Activated CD4-positive, alpha-beta T cell treated with anti-CD3 and anti-CD28 coated beads for 36 hours (primary cell): ENCODE measurements at regions not wholly inside any gene's neighbourhood (a gene's known extent, or its start where the extent isn't known, plus 50 kb on each side); places are given as distances from the start of the nearest gene placed in this dataset.
"Not testable (repeated sequence)": the region's sequence is repeated elsewhere in the genome, so short reads cannot be mapped to it uniquely, and the experiment has no call there.

Source experiments
- ATAC-seq: fragments of 200-7000 bp; cut with Tn5 transposase; one replicate; pipeline ENCODE4 v1.10.0; 2021; ENCODE audit warnings: mild to moderate bottlenecking, moderate library complexity
- CTCF ChIA-PET: fragments of 350-600 bp; sonication (Branson Sonifier 250); formaldehyde crosslinking; loops from one replicate; lab custom pipeline; 2021; ENCODE audit warnings: antibody characterized with exemption; lab: Charles Lee
- POLR2A ChIA-PET: fragments of 350-600 bp; sonication (Branson Sonifier 250); formaldehyde crosslinking; loops from one replicate; lab custom pipeline; 2021; ENCODE audit warnings: antibody characterized with exemption, inconsistent platforms; lab: Charles Lee
- DNase-seq: peaks from one replicate; pipeline ENCODE4 v3.0.0-alpha.2; 2020
- H3K27ac Mint-ChIP-seq: one replicate; pipeline ENCODE4 v1.8.0; 2021; ENCODE audit warnings: mixed read lengths
- H3K27me3 Mint-ChIP-seq: one replicate; pipeline ENCODE4 v1.8.0; 2021; ENCODE audit warnings: mixed read lengths
- H3K36me3 Mint-ChIP-seq: one replicate; pipeline ENCODE4 v1.8.0; 2021; ENCODE audit warnings: low read depth, mixed read lengths
- H3K4me1 Mint-ChIP-seq: one replicate; pipeline ENCODE4 v1.8.0; 2021; ENCODE audit warnings: mixed read lengths
- H3K4me3 Mint-ChIP-seq: one replicate; pipeline ENCODE4 v1.8.0; 2021; ENCODE audit warnings: mild to moderate bottlenecking, moderate library complexity, mixed read lengths
- H3K9me3 Mint-ChIP-seq: one replicate; pipeline ENCODE4 v1.8.0; 2021; ENCODE audit warnings: low read depth, mixed read lengths
- intact Hi-C, 2 experiments: fragments of 100-400 bp; cut with DNase I in 1 of 2; cut with micrococcal nuclease in 1 of 2; formaldehyde crosslinking; loops; one replicate each; pipeline versions ENCODE4 v1.14.2 to v1.15.1; 2022 to 2024; cut with DNase I, micrococcal nuclease

- no peaks in the 10 kb centered on the region for H3K9me3 Mint-ChIP-seq
- CTCF ChIA-PET, result interaction anchor here (0.6 to 1.3 kb wide), 2 partner anchors 25 to 272 kb away, joined by 3 read pairs; no protein-coding TSS in a partner anchor
- intact Hi-C loops, result no loop called here
- DNase-seq, result no peak
- H3K27ac Mint-ChIP-seq, result no peak overlapping the region
- POLR2A ChIA-PET, result no interaction called here
- H3K4me3 Mint-ChIP-seq, result no peak overlapping the region
- no peaks in the 10 kb centered on the region for H3K4me1 Mint-ChIP-seq
- H3K27me3 Mint-ChIP-seq, result no peaks in the 10 kb centered on the region
- H3K36me3 Mint-ChIP-seq, result no peaks in the 10 kb centered on the region
- no peak for ATAC-seq
Observed at GRCh38 chr22:44650806-44651205, 51.2 kb upstream of the PRR5 start.

DNA sequence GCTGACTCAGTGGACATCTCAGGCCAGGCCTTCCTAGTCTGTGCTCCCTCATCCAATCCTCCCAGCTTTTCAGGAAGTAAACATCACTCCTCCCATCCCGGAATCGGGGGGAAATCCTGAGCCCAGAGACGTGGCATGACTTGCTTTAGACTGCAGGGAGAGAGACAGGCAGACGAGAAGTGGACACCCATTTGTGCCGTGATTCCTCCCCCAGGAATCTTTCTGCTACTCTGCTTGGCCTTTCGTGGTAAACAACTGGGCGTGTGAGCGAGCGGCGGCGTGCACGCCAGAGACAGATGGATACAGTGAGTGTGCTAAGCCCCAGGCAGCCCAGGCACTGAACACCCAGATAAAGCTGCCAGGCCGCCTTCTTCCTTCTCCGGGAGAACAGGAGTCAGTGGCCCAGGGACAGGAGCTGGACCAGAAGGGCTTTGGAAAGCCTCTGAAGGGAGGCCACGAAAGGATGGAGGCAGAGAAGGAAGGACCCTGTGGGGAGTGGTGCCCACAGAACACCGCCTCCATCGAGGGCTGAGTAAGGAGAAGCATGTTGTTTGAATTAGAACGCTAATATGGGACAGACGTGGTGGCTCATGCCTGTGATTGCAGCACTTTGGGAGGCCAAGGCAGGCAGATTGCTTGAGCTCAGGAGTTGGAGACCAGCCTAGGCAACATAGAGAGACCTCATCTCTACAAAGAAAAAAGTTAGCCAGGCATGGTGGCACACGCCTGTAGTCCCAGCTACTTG lies 53.0 kb upstream of the PRR5 start:
- POLR2A ChIA-PET, result no interaction called here
- H3K9me3 Mint-ChIP-seq, result no peaks in the 10 kb centered on the region
- no peak for DNase-seq
- H3K4me1 Mint-ChIP-seq, result no peaks in the 10 kb centered on the region
- CTCF ChIA-PET, result interaction anchor here (0.6 kb wide), 1 partner anchor 514 kb away, joined by 3 read pairs; no protein-coding TSS in a partner anchor
- intact Hi-C loops, result no loop called here
- no peak overlapping the region for H3K4me3 Mint-ChIP-seq
- no peaks in the 10 kb centered on the region for H3K27me3 Mint-ChIP-seq
- ATAC-seq, result no peak
- no peaks in the 10 kb centered on the region for H3K36me3 Mint-ChIP-seq
- H3K27ac Mint-ChIP-seq, result no peak overlapping the region

- DNase-seq, result no peak
- ATAC-seq, result no peak
- Mint-ChIP-seq H3K27ac (no peak overlapping the region), H3K9me3 (no peaks in the 10 kb centered on the region), H3K27me3 (no peaks in the 10 kb centered on the region), H3K4me3 (no peak overlapping the region), H3K4me1 (no peaks in the 10 kb centered on the region), H3K36me3 (no peaks in the 10 kb centered on the region)
- ChIA-PET CTCF (interaction anchor here (0.5 to 0.6 kb wide), 2 partner anchors 19 to 515 kb away, joined by 3 to 4 read pairs; no protein-coding TSS in a partner anchor), POLR2A (no interaction called here)
- intact Hi-C loops, result no loop called here
Observed at GRCh38 chr22:44648085-44648820, 53.8 kb upstream of the PRR5 start.

DNA sequence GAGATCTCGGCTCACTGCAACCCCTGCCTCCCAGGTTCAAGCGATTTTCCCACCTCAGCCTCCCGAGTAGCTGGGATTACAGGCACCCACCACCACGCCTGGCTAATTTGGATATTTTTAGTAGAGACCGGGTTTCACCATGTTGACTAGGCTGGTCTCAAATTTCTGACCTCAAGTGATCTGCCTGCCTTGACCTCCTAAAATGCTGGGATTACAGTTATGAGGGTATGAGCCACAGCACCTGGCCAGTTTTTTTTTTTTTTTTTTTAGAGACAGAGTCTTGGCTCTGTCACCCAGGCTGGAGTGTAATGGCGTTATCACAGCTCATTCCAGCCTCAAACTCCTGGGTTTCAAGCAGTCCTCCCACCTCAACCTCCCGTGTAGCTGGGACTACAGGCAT lies 54.9 kb upstream of the PRR5 start:
- DNase-seq (no peak), ATAC-seq (no peak)
- Mint-ChIP-seq H3K27ac (no peak overlapping the region), H3K4me3 (no peak overlapping the region), H3K4me1 (no peaks in the 10 kb centered on the region), H3K36me3 (no peaks in the 10 kb centered on the region), H3K9me3 (no peaks in the 10 kb centered on the region), H3K27me3 (no peaks in the 10 kb centered on the region)
- intact Hi-C loops, result no loop called here
- CTCF ChIA-PET, result no interaction called here
- POLR2A ChIA-PET, result no interaction called here

- H3K27ac Mint-ChIP-seq, result no peak overlapping the region
- H3K4me3 Mint-ChIP-seq, result no peak overlapping the region
- ChIA-PET CTCF (interaction anchor here (1.0 kb wide), 1 partner anchor 15 kb away, joined by 3 read pairs; no protein-coding TSS in a partner anchor), POLR2A (no interaction called here)
- H3K36me3 Mint-ChIP-seq, result no peaks in the 10 kb centered on the region
- no peak for DNase-seq
- ATAC-seq, result no peak
- no peaks in the 10 kb centered on the region for H3K9me3 Mint-ChIP-seq
- intact Hi-C loops, result no loop called here
- no peaks in the 10 kb centered on the region for H3K27me3 Mint-ChIP-seq
- no peaks in the 10 kb centered on the region for H3K4me1 Mint-ChIP-seq
Observed at GRCh38 chr22:44646668-44647067, 55.3 kb upstream of the PRR5 start.

- DNase-seq, result no peak
- Mint-ChIP-seq H3K36me3 (no peaks in the 10 kb centered on the region), H3K9me3 (no peaks in the 10 kb centered on the region), H3K4me1 (no peaks in the 10 kb centered on the region), H3K27me3 (no peaks in the 10 kb centered on the region), H3K4me3 (no peak overlapping the region), H3K27ac (no peak overlapping the region)
- intact Hi-C loops, result no loop called here
- no peak for ATAC-seq
- ChIA-PET CTCF (interaction anchor here (1.0 kb wide), 1 partner anchor 14 kb away, joined by 3 read pairs; no protein-coding TSS in a partner anchor), POLR2A (no interaction called here)
Observed at GRCh38 chr22:44646141-44646540, 55.9 kb upstream of the PRR5 start.

- intact Hi-C loops, result no loop called here
- no peak for DNase-seq
- Mint-ChIP-seq H3K36me3 (no peaks in the 10 kb centered on the region), H3K27me3 (no peaks in the 10 kb centered on the region), H3K9me3 (no peaks in the 10 kb centered on the region), H3K4me1 (no peaks in the 10 kb centered on the region), H3K27ac (no peak overlapping the region), H3K4me3 (no peak overlapping the region)
- ChIA-PET CTCF (interaction anchor here (3.2 kb wide), 1 partner anchor 40 kb away, joined by 6 read pairs; no protein-coding TSS in a partner anchor), POLR2A (no interaction called here)
- ATAC-seq, result no peak
Observed at GRCh38 chr22:44645531-44645930, 56.5 kb upstream of the PRR5 start.

DNA sequence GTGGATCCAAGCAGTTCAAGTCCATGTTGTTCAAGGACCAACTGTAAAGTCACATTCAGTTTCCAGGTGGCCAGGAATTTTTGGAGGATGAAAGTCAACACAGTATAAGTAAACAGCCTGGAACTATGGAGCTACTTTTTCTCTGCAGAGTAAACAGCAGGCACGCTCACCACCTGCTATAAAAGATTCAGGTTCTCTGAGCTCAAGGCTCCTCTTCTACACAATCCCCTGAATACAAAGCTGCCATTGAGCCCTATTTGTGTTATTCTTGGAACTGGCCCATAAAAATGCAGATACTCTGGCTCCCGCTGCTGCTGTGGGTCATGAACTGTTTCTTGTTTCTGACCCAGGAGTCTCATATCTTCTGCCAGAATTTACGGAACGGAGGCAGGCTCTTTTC lies 56.9 kb upstream of the PRR5 start:
- intact Hi-C loops, result no loop called here
- Mint-ChIP-seq H3K9me3 (no peaks in the 10 kb centered on the region), H3K27ac (no peak overlapping the region), H3K27me3 (no peaks in the 10 kb centered on the region), H3K4me3 (no peak overlapping the region), H3K4me1 (no peaks in the 10 kb centered on the region), H3K36me3 (no peaks in the 10 kb centered on the region)
- CTCF ChIA-PET, result interaction anchor here (3.2 kb wide), 1 partner anchor 40 kb away, joined by 6 read pairs; no protein-coding TSS in a partner anchor
- DNase-seq (no peak), ATAC-seq (no peak)
- POLR2A ChIA-PET, result no interaction called here

DNA sequence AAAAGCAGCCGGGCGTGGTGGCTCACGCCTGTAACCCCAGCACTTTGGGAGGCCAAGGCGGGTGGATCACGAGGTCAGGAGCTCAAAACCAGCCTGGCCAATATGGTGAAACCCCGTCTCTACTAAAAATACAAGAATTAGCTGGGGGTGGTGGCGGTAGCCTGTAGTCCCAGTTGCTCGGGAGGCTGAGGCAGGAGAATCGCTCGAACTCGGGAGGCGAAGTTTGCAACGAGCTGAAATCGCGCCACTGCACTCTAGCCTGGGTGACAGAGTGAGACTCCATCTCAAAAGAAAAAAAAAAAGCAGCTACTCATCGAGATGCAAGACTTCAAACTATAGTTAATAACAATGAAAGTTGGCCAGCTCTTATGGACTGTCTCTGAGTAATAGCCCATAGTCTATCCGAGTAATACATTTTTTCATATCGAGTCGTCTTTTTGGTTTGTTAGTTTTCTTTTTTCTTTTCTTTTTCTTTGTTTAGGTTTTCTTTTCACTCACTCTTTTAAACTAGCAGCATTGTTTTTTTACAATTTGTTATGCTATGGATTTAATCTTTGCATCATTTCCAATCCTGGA lies 58.4 kb upstream of the PRR5 start:
- H3K27ac Mint-ChIP-seq, ATAC-seq, intact Hi-C loops, H3K4me1 Mint-ChIP-seq, POLR2A ChIA-PET, DNase-seq, H3K36me3 Mint-ChIP-seq, H3K9me3 Mint-ChIP-seq, H3K27me3 Mint-ChIP-seq, H3K4me3 Mint-ChIP-seq: not testable (repeated sequence)
- CTCF ChIA-PET, result interaction anchor here (1.0 to 3.2 kb wide), 2 partner anchors 18 to 42 kb away, joined by 3 to 6 read pairs; no protein-coding TSS in a partner anchor

DNA sequence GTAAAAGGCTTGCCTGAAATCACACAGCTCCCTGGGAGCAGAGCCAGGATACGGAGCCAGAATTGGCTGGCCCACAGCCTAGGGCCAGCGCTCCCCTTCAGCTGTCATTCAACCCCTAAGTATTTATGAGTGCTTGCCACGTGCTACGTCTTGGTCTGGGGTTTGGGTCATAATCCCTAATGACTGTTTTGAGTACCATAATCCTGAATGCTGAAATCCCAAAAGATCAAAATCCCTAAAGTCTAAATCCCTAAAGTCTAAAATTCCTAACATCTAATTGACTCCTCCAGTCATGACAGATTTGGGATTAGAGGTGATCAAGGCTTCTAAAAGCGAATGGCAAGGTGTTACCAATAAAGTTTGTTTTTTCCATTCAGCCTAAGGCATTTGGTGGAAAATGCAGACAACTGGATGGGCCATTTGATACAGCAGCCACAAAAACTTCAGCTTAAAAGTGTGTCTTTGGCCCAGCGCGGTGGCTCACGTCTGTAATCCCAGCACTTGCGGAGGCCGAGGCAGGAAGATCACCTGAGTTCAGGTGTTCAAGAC lies 59.8 kb upstream of the PRR5 start:
- Mint-ChIP-seq H3K4me3 (no peak overlapping the region), H3K27ac (no peak overlapping the region), H3K4me1 (no peaks in the 10 kb centered on the region), H3K27me3 (no peaks in the 10 kb centered on the region), H3K9me3 (no peaks in the 10 kb centered on the region), H3K36me3 (no peaks in the 10 kb centered on the region)
- no peak for ATAC-seq
- DNase-seq, result no peak
- intact Hi-C loops, result no loop called here
- CTCF ChIA-PET, result interaction anchor here (3.2 kb wide), 1 partner anchor 43 kb away, joined by 6 read pairs; no protein-coding TSS in a partner anchor
- POLR2A ChIA-PET, result interaction anchor here (0.7 to 0.8 kb wide), 2 partner anchors 54 to 1905 kb away, joined by 3 to 4 read pairs; no protein-coding TSS in a partner anchor

DNA sequence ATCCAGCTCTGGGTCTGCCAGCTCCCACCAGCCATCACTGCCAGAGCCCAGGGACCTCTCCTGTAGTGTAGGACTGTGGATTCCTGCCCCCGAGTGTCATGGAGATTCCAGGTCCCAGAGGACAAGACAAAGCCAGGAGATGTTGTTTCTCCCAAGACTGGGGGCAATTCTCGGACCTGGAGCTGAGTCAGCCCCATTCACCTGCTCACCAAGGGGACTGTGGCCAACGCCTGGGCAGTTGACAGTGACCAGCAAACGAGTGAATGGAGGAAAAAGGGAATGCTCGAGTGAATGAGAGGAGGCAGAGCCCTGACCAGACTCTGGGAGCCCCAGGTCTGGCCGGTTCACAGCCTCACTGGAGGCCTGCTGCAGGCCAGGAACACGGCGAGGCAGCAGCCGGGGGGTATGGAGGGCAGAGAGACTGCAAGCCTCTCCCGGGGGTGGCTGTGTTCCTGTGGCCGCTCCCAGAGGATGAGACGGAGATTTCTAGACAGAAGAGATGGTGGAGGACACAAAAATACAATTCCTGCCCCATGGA lies 61.3 kb upstream of the PRR5 start:
- ChIA-PET POLR2A (no interaction called here), CTCF (interaction anchor here (0.6 to 0.7 kb wide), 2 partner anchors 15 to 688 kb away, joined by 4 read pairs; no protein-coding TSS in a partner anchor)
- Mint-ChIP-seq H3K27me3 (no peaks in the 10 kb centered on the region), H3K27ac (no peak overlapping the region), H3K36me3 (no peaks in the 10 kb centered on the region), H3K9me3 (no peaks in the 10 kb centered on the region), H3K4me1 (no peaks in the 10 kb centered on the region), H3K4me3 (no peak overlapping the region)
- intact Hi-C loops, result no loop called here
- ATAC-seq (no peak), DNase-seq (no peak)
